IPS-NIHi7 (cell line): ENCODE measurements at regions not wholly inside any gene's neighbourhood (a gene's known extent, or its start where the extent isn't known, plus 50 kb on each side); places are given as distances from the start of the nearest gene placed in this dataset.
A peak's percentile ranks its signal among the peaks of the same experiment; 100 is the strongest.
"Not testable (repeated sequence)": the region's sequence is repeated elsewhere in the genome, so short reads cannot be mapped to it uniquely, and the experiment has no call there.

Experiments
- DNase-seq: peaks from one replicate; pipeline ENCODE4 v3.0.0; 2012; ENCODE audit warnings: mixed read lengths; ENCODE audit errors: extremely low spot score

DNA sequence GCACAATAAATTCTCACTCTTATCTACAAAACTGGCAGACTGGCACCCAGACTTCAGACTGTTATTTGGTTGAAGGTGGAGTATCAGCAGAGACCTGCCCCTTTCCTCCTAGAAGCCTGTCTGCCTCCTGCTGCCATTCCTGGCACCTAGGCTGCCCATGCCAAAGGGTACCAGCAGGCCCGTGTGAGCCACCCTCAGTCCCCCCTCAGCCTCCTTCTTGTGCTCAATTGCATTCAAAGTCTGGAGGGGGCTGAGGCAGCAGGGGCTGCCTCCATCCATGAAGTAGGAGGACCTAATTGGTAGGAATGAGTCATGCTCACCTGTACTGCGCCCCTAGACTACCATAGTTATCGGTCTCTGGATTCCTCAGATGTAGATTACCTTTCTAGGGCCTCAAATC, 440.9 kb upstream of the GRM3 start:
- no peak for DNase-seq

- DNase-seq = no peak
Observed at GRCh38 chr7:86201767-86202166, 441.9 kb upstream of the GRM3 start.

DNA sequence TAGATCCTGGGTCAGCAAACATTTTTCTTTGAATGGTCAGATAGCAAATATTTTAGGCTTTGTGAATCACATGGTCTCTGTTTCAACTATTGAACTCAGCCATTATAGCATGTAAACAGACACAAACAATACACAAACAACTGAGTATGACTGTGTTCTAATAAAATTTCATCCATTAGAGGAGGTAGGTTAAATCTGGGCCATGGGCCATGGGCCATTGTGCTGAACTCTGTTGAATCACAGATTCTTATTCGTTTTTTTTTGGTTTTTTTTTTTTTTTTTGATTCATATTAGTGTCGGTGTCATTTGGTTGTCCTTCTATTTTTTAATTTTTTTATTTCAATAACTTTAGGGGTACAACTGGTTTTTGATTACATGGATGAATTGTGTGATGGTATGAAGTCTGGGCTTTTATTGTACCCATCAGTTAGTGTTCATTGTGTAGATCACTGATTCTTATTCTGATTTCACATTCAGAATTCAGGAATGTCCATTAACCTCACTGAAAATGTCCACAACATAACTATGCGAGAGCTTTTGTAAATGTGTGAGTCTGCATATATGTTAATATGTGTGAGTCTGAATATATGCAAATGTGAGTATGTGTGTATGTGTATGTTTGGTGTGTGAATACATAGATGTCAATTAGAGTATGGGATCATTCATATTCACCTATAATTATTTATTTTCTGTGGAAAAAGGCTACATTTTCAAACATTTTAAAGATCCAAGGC, 443.7 kb upstream of the GRM3 start:
- DNase-seq = no peak

GRCh38 chr7:86190351-86190750, 453.4 kb upstream of the GRM3 start:
- no peak for DNase-seq

- no peak for DNase-seq
Observed at GRCh38 chr7:86181474-86181873, 462.2 kb upstream of the GRM3 start.

DNA sequence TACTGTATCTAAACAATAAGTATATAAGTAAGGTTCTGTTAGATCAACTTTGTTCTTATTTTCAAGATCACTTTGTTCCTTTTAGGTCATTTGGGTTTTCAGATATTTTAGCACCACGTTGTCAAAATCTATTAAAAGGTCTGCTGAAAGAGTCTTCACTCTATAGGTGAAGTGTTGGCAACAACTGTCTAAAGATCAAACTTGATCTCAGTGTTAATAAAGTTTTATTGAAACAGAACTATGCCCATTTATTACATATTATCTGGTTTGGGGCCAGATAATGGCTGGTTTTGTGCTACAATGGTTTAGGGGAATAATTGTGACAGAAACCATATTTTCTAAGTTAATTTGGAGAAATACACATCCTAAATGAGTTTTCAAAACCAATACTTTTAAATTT, 478.9 kb upstream of the GRM3 start:
- no peak for DNase-seq

- no peak for DNase-seq
Observed at GRCh38 chr7:86158111-86158510, 485.6 kb upstream of the GRM3 start.

DNA sequence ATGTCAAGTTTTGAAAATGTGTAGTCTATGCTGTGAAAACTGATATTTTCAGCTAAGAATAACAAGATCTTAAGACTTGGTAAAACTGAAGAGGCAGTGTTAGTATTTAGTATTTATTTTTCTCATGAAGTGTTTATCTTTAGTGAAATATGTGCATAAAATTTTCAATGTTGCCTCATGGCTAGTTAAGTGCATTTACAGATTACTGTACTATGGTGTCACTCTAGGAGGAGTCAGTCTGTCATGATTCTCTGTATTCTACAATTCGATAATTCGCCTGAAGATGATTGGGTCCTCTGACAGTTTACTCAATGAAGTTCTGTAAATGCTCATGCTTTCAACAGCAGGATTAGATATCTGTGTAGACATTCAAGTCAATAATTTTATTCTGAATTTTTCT, 488.1 kb upstream of the GRM3 start:
- no peak for DNase-seq

- DNase-seq = no peak
Observed at GRCh38 chr7:86152926-86153325, 490.8 kb upstream of the GRM3 start.

GRCh38 chr7:86149024-86149665, 494.6 kb upstream of the GRM3 start:
- DNase-seq = peak; percentile 8

GRCh38 chr7:86148501-86148900, 495.2 kb upstream of the GRM3 start:
- no peak for DNase-seq

DNA sequence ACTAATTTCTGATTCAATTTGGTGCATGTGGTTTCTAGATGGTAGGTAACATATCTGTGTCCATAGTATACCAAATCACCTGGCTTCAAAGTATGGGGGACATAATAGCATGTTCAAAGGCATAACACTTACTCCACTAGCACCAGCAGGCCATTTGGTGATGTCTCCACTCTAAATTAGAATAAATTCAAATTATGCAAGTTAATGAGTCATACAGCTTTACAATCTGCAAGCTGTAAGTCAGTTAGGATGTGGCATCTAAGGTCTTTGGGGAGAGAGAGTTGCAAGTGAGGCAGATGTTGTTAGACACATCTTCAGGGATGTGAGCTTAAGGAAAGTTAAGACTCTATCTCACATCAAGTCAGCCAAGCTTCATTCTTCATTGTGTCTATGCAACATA, 506.4 kb upstream of the GRM3 start:
- no peak for DNase-seq

GRCh38 chr7:86130268-86130667, 513.4 kb upstream of the GRM3 start:
- DNase-seq = peak; percentile 13

DNA sequence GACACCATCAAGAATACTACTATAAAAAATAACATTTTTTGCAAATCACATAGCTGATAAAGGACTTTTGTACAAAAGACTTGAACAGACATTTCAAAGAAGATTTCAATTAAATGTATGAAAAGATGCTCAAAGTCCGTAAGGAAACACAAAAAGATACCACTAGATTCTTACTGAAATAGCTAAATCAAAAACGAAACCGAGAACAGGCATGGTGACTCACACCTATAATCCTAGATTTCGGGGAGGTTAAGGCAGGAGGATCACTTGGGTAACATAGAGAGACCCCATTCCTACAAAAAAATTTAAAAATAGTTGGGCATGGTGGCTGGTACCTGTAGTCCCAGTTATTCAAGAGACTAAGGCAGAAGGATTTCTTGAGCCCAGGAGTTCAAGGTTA, 520.2 kb upstream of the GRM3 start:
- DNase-seq = no peak

GRCh38 chr7:86094166-86094669, 549.5 kb upstream of the GRM3 start:
- DNase-seq = no peak

DNA sequence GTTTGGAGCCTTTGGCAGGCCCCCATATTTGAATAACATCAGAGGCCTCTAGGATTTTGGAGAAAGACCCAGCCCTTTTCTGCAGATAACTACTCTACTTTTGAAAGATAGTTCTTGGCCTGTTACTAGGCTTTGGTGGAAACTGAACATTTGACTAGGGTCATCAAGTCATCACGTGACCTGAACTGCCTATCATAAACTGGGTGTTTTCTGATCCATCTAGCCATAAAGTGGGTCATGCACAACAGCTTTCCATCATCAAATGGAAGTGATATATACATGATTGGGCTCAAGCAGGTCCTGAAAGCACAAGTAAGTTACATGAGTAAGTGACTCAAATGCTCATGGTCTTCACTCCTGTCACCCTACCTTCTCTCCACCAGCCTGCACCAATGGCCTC, 552.3 kb upstream of the GRM3 start:
- DNase-seq = no peak

GRCh38 chr7:86089455-86089854, 554.3 kb upstream of the GRM3 start:
- DNase-seq = no peak

GRCh38 chr7:86064572-86064971, 579.1 kb upstream of the GRM3 start:
- DNase-seq = not testable (repeated sequence)

DNA sequence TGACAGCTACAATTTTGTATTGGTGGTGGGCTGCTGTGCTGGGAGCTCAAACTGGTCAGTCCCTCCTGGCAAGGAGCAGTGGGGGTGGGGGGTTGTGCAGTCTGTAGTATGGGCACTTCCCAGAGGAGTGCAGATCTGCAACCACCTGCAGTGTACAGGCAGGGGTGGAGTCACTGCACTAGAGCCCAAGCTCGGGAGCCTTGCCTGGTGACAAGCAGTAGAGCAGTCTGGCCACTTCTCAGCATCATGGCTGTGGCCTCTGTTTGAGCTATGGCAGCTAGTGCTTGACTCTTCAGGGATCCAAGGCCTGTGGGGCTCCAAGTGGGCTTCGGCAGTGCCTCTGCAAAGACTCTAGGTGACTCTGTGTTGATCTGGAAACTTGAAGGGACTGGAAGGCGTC, 585.1 kb upstream of the GRM3 start:
- no peak for DNase-seq

DNA sequence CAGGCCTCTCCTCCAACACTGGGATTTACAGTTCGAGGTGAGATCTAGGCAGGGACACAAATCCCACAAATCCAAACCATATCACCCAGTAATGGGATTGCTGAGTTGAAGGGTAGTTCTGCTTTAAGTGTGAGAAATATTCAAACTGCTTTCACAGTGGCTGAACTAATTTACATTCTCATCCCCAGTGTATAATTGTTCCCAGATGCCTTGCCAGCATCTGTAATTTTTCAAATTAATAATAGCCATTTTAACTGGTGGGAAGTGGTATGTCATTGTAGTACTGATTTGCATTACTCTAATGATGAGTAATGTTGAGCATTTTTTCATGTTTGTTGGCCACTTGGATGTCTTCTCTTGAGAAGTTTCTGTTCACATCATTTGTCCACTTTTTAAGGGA, 592.8 kb upstream of the GRM3 start:
- no peak for DNase-seq

DNA sequence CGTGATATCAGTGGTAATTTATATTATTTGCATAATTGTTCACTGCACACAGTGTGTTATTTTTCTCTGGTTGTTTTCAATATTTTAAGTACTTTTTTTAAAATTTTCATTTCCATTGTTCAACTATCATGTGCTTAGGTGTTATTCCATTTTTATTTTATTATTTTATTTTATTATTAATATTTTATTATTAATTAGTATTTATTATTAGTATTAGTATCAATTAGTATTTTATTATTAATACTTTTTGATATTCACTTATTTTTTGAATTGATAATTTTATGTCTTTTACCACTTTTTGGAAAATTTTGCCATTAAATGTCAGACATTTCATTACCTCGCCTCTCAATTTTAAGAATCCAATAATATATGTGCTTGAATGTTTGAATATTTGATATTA, 593.8 kb upstream of the GRM3 start:
- no peak for DNase-seq

- not testable (repeated sequence) for DNase-seq
Observed at GRCh38 chr7:86045197-86045596, 598.5 kb upstream of the GRM3 start.

DNA sequence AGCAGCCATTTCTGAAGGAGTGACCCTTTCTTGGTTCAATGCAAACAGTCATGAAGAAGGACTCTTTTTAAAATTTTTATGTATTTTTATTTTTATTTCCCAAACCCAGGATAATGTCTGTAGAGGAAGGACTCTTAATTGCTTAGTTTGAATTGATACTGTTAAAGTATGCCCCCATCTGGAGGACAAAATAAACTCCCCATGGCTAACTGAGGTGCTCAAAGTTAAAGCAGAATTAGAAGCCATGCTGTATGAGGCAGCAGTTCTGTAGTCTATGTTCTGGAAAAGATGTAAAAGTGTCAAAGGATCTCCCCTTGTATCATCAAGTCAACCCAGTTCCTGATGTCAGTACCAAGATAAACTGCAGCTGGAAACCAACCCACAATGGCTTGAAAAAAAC, 617.9 kb upstream of the GRM3 start:
- DNase-seq = no peak

DNA sequence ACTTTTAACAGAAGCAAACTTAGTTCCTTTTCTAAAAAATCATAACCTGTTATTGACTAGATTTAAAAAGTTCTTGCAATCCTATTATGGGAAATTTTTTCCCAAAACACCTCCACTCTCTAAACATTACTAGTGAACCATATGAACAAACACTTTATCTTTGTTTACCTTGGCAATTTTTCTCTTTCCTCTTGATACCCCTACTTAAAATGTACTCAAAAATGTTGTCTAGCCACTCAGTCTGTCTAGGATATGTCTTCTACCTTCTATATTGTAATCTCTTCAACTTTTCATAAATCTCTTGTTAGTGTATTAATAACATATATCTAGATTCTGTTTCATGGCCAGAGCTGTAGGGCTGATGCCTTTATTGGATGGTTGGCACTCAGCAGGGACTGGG, 630.0 kb upstream of the GRM3 start:
- no peak for DNase-seq
